Activated CD4-positive, alpha-beta T cell treated with anti-CD3 and anti-CD28 coated beads, Interleukin-2, Interleukin-4, amounts not matched to agents 100 ng/mL and 50 ng/mL, durations not matched to agents 16 hours and 8 hours (primary cell): ENCODE measurements at regions not wholly inside any gene's neighbourhood (a gene's known extent, or its start where the extent isn't known, plus 50 kb on each side); places are given as distances from the start of the nearest gene placed in this dataset.
"Not testable (repeated sequence)": the region's sequence is repeated elsewhere in the genome, so short reads cannot be mapped to it uniquely, and the experiment has no call there.

Experiments
- DNase-seq: peaks from one replicate; pipeline ENCODE4 v3.0.0-alpha.2; 2020; ENCODE audit warnings: low spot score

- DNase-seq, result no peak
Observed at GRCh38 chr15:31219221-31219620, 107.4 kb upstream of the KLF13 start.

- no peak for DNase-seq
Observed at GRCh38 chr15:31221936-31222515, 104.6 kb upstream of the KLF13 start.

DNA sequence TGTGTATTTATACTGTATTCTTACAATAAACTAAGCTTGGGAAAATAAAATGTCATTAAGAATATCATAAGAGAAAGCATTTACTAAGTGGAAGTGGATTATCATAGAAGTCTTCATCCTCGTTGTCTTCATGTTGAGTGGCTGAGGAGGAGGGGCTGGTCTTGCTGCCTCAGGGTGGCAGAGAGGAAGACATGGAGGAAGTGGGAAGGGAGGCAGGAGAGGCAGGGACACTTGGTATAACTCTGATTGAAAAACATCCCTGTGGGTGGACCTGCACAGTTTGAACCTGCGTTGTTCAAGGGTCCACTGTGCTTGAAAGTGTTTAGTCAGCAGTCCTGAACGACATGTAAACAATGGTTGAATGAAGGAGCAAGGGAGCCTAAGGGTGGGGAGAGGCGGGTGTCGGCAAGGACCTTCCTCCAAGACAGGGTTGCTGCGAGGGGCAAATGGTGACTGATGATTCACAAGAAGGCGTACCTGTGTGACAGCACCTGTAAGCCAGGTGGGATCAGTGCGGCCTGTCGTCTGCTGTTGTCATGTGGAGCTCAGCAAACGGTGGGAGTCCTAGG is 103.8 kb upstream of the KLF13 start:
- no peak for DNase-seq

DNA sequence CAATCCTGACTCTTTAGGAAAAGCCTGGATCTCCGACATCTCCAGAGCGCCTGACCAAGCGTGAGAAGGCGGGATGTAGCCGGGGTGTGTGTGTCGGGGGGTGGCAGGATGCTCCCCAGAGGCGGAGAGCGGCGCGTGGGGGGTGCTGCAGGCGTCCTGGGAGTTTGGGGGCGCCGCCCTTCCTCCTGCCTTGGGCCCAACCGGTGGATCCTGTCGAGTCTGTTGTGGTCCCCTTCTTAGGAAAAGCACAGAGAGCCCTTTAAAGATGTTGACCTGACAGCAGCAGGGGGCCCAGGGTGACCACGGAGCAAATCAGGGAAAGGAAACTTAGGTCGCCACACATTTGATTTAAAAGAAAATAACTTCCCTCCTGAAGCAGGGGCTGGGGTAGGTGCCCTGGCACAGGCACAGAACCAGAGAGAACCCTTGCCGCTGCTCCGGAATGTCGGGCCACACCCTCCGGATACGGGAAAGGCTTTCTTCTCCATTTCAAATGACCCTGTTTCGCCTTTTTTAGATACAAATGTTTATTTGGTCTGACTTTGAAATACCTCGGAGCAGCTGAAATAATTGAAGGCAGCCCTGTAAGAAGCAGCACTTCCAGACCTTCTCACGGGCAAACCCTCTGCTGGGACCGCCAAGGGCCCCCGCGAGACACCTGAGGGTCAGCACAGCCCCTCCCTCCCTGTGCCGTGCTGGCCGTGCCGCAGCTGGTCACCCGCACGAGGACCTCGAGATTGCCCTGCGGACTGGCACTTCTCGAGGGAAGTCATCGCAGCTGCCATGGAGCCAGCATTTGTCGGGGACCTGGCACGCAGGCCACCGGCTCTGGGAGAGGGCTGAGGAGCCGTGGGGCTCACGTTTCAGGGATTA is 102.9 kb upstream of the KLF13 start:
- DNase-seq, result no peak

GRCh38 chr15:31224661-31225060 is 102.0 kb upstream of the KLF13 start:
- not testable (repeated sequence) for DNase-seq

- DNase-seq, result no peak
Observed at GRCh38 chr15:31225356-31225955, 101.2 kb upstream of the KLF13 start.

GRCh38 chr15:31226021-31226420 is 100.6 kb upstream of the KLF13 start:
- no peak for DNase-seq

GRCh38 chr15:31227235-31227634 is 99.4 kb upstream of the KLF13 start:
- DNase-seq, result no peak

DNA sequence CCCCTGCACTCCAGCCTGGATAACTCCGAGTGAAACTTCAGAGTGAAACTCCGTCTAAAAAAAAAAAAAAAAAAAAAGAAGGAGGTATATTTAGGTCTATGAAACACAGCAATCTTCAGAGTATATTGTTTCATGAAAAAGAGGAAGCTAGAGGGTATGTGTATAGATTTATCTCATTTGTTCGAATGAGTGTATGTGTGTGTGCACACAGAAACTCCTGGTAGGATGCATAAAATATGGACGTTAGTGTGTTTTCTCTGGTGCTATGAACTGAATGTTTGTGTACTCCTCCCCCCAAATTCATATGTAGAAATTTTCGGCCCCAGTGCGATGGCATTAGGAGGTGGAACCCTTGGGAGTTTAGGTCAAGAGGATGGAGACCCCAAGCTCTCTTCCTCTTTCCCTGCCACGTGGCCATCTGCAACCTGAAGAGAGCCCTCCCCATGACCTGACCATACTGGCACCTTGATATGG is 98.6 kb upstream of the KLF13 start:
- no peak for DNase-seq

GRCh38 chr15:31228980-31229826 is 97.4 kb upstream of the KLF13 start:
- DNase-seq, result no peak

- no peak for DNase-seq
Observed at GRCh38 chr15:31230630-31231485, 95.8 kb upstream of the KLF13 start.

- no peak for DNase-seq
Observed at GRCh38 chr15:31234815-31235214, 91.8 kb upstream of the KLF13 start.

DNA sequence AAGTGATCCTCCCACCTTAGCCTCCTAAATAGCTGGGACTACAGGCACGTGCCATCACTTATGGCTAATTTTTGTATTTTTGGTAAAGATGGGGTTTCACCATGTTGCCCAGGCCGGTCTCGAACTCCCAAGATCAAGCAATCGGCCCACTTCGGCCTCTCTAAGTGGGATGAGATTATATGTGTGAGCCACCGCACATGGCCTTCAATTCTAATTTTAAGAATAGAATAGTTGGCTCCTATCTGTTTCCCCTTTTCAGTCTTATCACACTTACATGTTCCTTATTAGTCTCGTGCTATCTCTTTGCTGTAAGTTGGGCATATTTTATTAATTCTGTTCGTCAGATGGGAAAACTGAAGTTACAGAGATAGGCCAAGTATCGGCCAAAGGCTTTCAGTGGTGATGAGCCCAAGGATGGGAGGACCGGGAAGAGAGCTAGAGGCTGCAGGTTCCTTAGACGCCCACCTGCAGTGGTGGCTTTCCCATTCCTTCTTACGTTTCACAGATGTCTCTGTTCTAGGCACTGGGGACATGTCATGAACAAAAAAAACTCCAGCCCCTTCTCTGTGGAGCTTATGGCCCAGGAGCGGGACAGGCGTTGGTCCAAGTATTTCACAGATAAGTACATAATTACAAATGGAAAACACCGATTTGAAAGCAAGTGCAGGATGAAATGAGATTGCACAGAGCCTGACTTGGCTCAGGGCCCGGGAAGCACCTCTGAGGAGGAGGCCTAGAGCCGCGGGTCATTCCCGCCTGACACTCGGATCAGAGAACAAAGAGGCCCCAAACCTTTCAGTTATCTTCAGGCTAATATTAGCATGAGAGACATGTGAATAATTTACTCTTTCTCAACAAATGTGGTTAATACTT is 91.1 kb upstream of the KLF13 start:
- DNase-seq, result no peak

- DNase-seq, result no peak
Observed at GRCh38 chr15:31236184-31237042, 90.2 kb upstream of the KLF13 start.

DNA sequence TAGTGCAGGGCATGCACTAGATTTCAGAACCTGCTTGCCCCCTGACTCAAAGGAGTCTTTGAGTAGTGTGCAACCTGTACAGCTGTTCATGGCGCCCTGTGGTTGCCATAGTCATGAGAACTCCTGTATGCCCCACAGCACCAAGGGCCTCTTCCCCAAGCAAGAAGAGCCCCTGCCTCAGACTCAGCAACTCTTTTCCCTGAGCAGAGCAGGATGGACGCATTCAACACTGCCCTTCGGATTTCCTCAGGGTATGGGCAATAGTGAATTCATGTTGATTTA is 89.7 kb upstream of the KLF13 start:
- no peak for DNase-seq

DNA sequence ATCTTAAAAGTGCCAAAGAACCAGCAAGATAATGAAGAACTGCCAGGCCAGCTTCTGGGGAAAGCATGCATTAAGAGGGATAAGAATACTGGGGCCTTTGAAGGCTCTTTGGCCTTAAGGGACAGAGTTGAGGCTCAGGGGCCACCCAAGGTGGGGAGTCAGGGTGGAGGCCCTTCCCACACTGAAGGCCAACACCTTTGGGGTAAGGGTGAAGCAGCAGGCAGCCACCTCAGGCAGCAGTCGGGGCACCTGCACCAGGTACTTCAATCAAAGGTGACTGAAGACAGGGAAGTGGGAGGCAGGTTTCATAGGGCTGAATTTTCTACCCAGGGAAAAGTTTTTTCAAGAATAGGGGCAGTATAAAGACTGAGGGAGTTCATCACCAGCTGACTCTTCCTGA is 87.7 kb upstream of the KLF13 start:
- DNase-seq, result no peak

DNA sequence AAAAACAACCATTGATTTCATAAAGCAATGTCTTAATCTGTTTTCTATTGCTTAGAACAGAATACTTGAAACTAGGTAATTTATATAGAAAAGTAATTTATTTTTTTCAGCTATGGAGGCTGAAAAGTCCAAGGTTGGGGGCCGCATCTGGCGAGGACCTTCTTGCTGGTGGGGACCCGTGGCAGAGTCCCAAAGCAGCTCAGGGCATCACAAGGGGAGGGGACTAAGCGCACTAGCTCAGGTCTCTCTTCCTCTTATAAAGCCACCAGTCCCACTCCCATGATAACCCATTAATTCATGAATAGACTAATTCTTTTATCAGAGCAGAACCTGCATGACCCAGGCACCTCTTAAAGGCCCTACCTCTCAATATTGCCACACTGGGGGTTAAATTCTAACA is 87.2 kb upstream of the KLF13 start:
- DNase-seq, result no peak

- peak; percentile 9 for DNase-seq
Observed at GRCh38 chr15:31241888-31242522, 84.6 kb upstream of the KLF13 start.

DNA sequence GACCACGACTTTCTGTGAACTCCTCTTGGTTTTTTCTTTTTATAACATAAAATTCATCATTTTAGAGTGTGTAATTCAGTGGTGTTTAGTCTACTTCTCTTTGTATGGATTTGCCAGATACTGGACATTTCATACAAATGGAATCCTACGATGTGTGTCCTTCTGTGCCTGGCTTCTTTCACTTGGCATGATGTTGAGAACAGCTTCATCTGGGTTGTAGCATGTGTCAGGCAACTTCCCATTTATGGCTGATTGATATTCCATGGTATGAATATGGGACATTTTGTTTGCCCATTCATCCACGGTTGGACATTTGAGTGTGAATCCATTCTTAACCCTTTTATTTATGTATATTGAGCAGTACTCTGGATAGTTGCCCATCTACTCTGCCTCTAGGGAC is 82.7 kb upstream of the KLF13 start:
- no peak for DNase-seq
